Karpas-422 (cell line): ENCODE measurements at regions not wholly inside any gene's neighbourhood (a gene's known extent, or its start where the extent isn't known, plus 50 kb on each side); places are given as distances from the start of the nearest gene placed in this dataset.

Experiments used
- DNase-seq: peaks from one replicate; pipeline ENCODE4 v3.0.0-alpha.2; 2015
- H2AFZ ChIP-seq: fragments of 200-600 bp; sonication (generic); 2 replicates; pipeline ENCODE4 v1.6.1; 2014; ENCODE audit warnings: antibody characterized with exemption, low read length, mixed read lengths
- H3K27ac ChIP-seq: fragments of 200-600 bp; sonication (generic); 2 replicates; pipeline ENCODE4 v1.5.1; 2014; ENCODE audit warnings: mild to moderate bottlenecking, low read length, moderate library complexity
- H3K27me3 ChIP-seq: fragments of 200-600 bp; sonication (generic); 2 replicates; pipeline ENCODE4 v1.6.1; 2014; ENCODE audit warnings: low read length, mixed read lengths
- H3K36me3 ChIP-seq: fragments of 200-600 bp; sonication (generic); 2 replicates; pipeline ENCODE4 v1.6.1; 2014; ENCODE audit warnings: low read length, mixed read lengths; ENCODE audit not compliant: insufficient read depth
- H3K4me1 ChIP-seq: fragments of 200-600 bp; sonication (generic); 2 replicates; pipeline ENCODE4 v1.6.1; 2014; ENCODE audit warnings: mild to moderate bottlenecking, low read length, mixed read lengths
- H3K4me2 ChIP-seq: fragments of 200-600 bp; sonication (generic); 2 replicates; pipeline ENCODE4 v1.6.1; 2014; ENCODE audit warnings: low read length, low read depth, mild to moderate bottlenecking; ENCODE audit not compliant: poor library complexity, severe bottlenecking
- H3K4me3 ChIP-seq: fragments of 200-600 bp; sonication (generic); 2 replicates; pipeline ENCODE4 v1.5.1; 2014; ENCODE audit warnings: mild to moderate bottlenecking, antibody characterized with exemption, low read length, mixed read lengths
- H3K79me2 ChIP-seq: fragments of 200-600 bp; sonication (generic); 2 replicates; pipeline ENCODE4 v1.6.1; 2014; ENCODE audit warnings: mild to moderate bottlenecking, low read length, mixed read lengths
- H3K9ac ChIP-seq: fragments of 200-600 bp; sonication (generic); 2 replicates; pipeline ENCODE4 v1.6.0; 2014; ENCODE audit warnings: low read length
- H3K9me2 ChIP-seq: fragments of 200-600 bp; sonication (generic), shearing (Covaris generic); replicated peaks from 2 replicates; pipeline ENCODE4 v1.6.0; 2014; ENCODE audit warnings: mild to moderate bottlenecking, low read length, moderate library complexity; ENCODE audit not compliant: insufficient read depth
- H3K9me3 ChIP-seq: fragments of 300-700, 200-600 bp; sonication (generic); 2 replicates; pipeline ENCODE4 v1.6.1; 2014; ENCODE audit warnings: low read length, mixed read lengths
- H4K20me1 ChIP-seq: fragments of 200-600 bp; sonication (generic); 2 replicates; pipeline ENCODE4 v1.6.1; 2014; ENCODE audit warnings: mild to moderate bottlenecking, antibody characterized with exemption, low read length, low read depth; ENCODE audit not compliant: insufficient read depth

- Histone ChIP-seq H3K9me2 (no peaks in the 10 kb centered on the region), H3K79me2 (no peaks in the 10 kb centered on the region), H3K27me3 (no peaks in the 10 kb centered on the region), H3K27ac (no peak overlapping the region), H3K36me3 (no peaks in the 10 kb centered on the region), H3K4me1 (no peaks in the 10 kb centered on the region), H2AFZ (no peak overlapping the region), H3K9me3 (no peaks in the 10 kb centered on the region), H3K4me2 (no peak overlapping the region), H4K20me1 (no peaks in the 10 kb centered on the region), H3K4me3 (no peak overlapping the region), H3K9ac (no peak overlapping the region)
- DNase-seq, result no peak
These were observed 201.4 kb downstream of the TTC6 start for GRCh38 chr14:37796703-37797416.

GRCh38 chr14:37797675-37798074, 202.2 kb downstream of the TTC6 start:
- no peak overlapping the region for H3K4me3 ChIP-seq
- H3K9me3 ChIP-seq, result no peaks in the 10 kb centered on the region
- H2AFZ ChIP-seq, result no peak overlapping the region
- DNase-seq, result no peak
- no peak overlapping the region for H3K9ac ChIP-seq
- no peaks in the 10 kb centered on the region for H3K9me2 ChIP-seq
- no peak overlapping the region for H3K27ac ChIP-seq
- no peaks in the 10 kb centered on the region for H3K27me3 ChIP-seq
- H3K36me3 ChIP-seq, result no peaks in the 10 kb centered on the region
- H3K4me1 ChIP-seq, result no peaks in the 10 kb centered on the region
- H3K4me2 ChIP-seq, result no peak overlapping the region
- H4K20me1 ChIP-seq, result no peaks in the 10 kb centered on the region
- no peaks in the 10 kb centered on the region for H3K79me2 ChIP-seq

- H3K79me2 ChIP-seq, result no peaks in the 10 kb centered on the region
- 0 out of 2 replicates have a peak, but pooled peaks cover 2% of the 10 kb centered on the region for H3K4me1 ChIP-seq
- no peaks in the 10 kb centered on the region for H3K9me2 ChIP-seq
- H3K4me3 ChIP-seq, result no peak overlapping the region
- H2AFZ ChIP-seq, result no peak overlapping the region
- DNase-seq, result no peak
- no peaks in the 10 kb centered on the region for H4K20me1 ChIP-seq
- H3K4me2 ChIP-seq, result no peak overlapping the region
- H3K27ac ChIP-seq, result no peak overlapping the region
- H3K27me3 ChIP-seq, result no peaks in the 10 kb centered on the region
- H3K9ac ChIP-seq, result no peak overlapping the region
- H3K36me3 ChIP-seq, result no peaks in the 10 kb centered on the region
- no peaks in the 10 kb centered on the region for H3K9me3 ChIP-seq
These were observed 212.3 kb downstream of the TTC6 start for GRCh38 chr14:37807722-37808121.

- Histone ChIP-seq H3K9me3 (no peaks in the 10 kb centered on the region), H3K79me2 (no peaks in the 10 kb centered on the region), H3K4me1 (0 out of 2 replicates have a peak, but pooled peaks cover 2% of the 10 kb centered on the region), H4K20me1 (no peaks in the 10 kb centered on the region), H3K4me3 (no peak overlapping the region), H3K9me2 (no peaks in the 10 kb centered on the region), H2AFZ (no peak overlapping the region), H3K4me2 (no peak overlapping the region), H3K27me3 (no peaks in the 10 kb centered on the region), H3K9ac (no peak overlapping the region), H3K27ac (no peak overlapping the region), H3K36me3 (no peaks in the 10 kb centered on the region)
- DNase-seq, result no peak
These were observed 214.8 kb downstream of the TTC6 start for GRCh38 chr14:37810094-37810801.

GRCh38 chr14:37813732-37814131, 218.3 kb downstream of the TTC6 start:
- Histone ChIP-seq H3K9ac (no peak overlapping the region), H3K4me2 (no peak overlapping the region), H3K9me3 (no peaks in the 10 kb centered on the region), H2AFZ (no peak overlapping the region), H3K36me3 (no peaks in the 10 kb centered on the region), H3K27ac (no peak overlapping the region), H3K27me3 (no peaks in the 10 kb centered on the region), H3K4me1 (no peaks in the 10 kb centered on the region), H3K9me2 (no peaks in the 10 kb centered on the region), H3K79me2 (no peaks in the 10 kb centered on the region), H3K4me3 (no peak overlapping the region), H4K20me1 (no peaks in the 10 kb centered on the region)
- DNase-seq, result no peak

GRCh38 chr14:37816135-37816534, 220.7 kb downstream of the TTC6 start:
- H2AFZ ChIP-seq, result no peak overlapping the region

GRCh38 chr14:37816743-37817295, 221.4 kb downstream of the TTC6 start:
- H4K20me1 ChIP-seq, result no peaks in the 10 kb centered on the region
- no peaks in the 10 kb centered on the region for H3K9me3 ChIP-seq
- H3K27ac ChIP-seq, result no peak overlapping the region
- H3K4me2 ChIP-seq, result no peak overlapping the region
- H3K79me2 ChIP-seq, result no peaks in the 10 kb centered on the region
- no peaks in the 10 kb centered on the region for H3K4me1 ChIP-seq
- no peak overlapping the region for H3K9ac ChIP-seq
- no peak overlapping the region for H2AFZ ChIP-seq
- no peaks in the 10 kb centered on the region for H3K27me3 ChIP-seq
- DNase-seq, result no peak
- H3K4me3 ChIP-seq, result no peak overlapping the region
- no peaks in the 10 kb centered on the region for H3K9me2 ChIP-seq
- H3K36me3 ChIP-seq, result no peaks in the 10 kb centered on the region

More at GRCh38 chr14:37816135-37816534, 220.7 kb downstream of the TTC6 start:
- no peaks in the 10 kb centered on the region for H3K79me2 ChIP-seq
- H3K27ac ChIP-seq, result no peak overlapping the region
- H4K20me1 ChIP-seq, result no peaks in the 10 kb centered on the region
- H3K4me2 ChIP-seq, result no peak overlapping the region
- H3K4me1 ChIP-seq, result no peaks in the 10 kb centered on the region
- H3K9me3 ChIP-seq, result no peaks in the 10 kb centered on the region
- H3K9me2 ChIP-seq, result no peaks in the 10 kb centered on the region
- H3K27me3 ChIP-seq, result no peaks in the 10 kb centered on the region
- no peaks in the 10 kb centered on the region for H3K36me3 ChIP-seq
- no peak overlapping the region for H3K4me3 ChIP-seq
- no peak for DNase-seq
- H3K9ac ChIP-seq, result no peak overlapping the region

GRCh38 chr14:37819155-37820015, 224.0 kb downstream of the TTC6 start:
- Histone ChIP-seq H4K20me1 (no peaks in the 10 kb centered on the region), H3K36me3 (no peaks in the 10 kb centered on the region), H3K27me3 (no peaks in the 10 kb centered on the region), H3K4me2 (no peak overlapping the region), H3K9ac (no peak overlapping the region), H3K79me2 (no peaks in the 10 kb centered on the region), H3K9me2 (no peaks in the 10 kb centered on the region), H3K9me3 (no peaks in the 10 kb centered on the region), H3K4me1 (no peaks in the 10 kb centered on the region), H3K4me3 (no peak overlapping the region), H3K27ac (no peak overlapping the region), H2AFZ (0 out of 2 replicates have a peak overlapping the region, but pooled peaks have one; percentile 49)
- no peak for DNase-seq
